OCI-LY3 (cell line): ENCODE measurements at regions not wholly inside any gene's neighbourhood (a gene's known extent, or its start where the extent isn't known, plus 50 kb on each side); places are given as distances from the start of the nearest gene placed in this dataset.

Source experiments
- H2AFZ ChIP-seq: fragments of 200-600, 300-600 bp; shearing (Covaris generic); 2 replicates; pipeline ENCODE4 v1.6.0; 2014; ENCODE audit warnings: antibody characterized with exemption, low read depth, low read length
- H3K27ac ChIP-seq: fragments of 200-600, 300-600 bp; sonication (generic); 2 replicates; pipeline ENCODE4 v1.5.1; 2014; ENCODE audit warnings: mild to moderate bottlenecking, low read length, moderate library complexity, mixed read lengths
- H3K27me3 ChIP-seq: fragments of 200-600, 300-600 bp; sonication (generic); 2 replicates; pipeline ENCODE4 v1.6.1; 2014; ENCODE audit warnings: low read depth, low read length, mixed read lengths
- H3K36me3 ChIP-seq: fragments of 200-600, 300-600 bp; sonication (generic); replicated peaks from 2 replicates; pipeline ENCODE3; 2014; ENCODE audit warnings: low read depth, low read length, mixed read lengths
- H3K4me1 ChIP-seq: fragments of 300-600, 200-600 bp; sonication (generic); 2 replicates; pipeline ENCODE4 v1.6.1; 2014; ENCODE audit warnings: low read length, mixed read lengths
- H3K4me2 ChIP-seq: fragments of 200-600, 300-600 bp; sonication (generic); 2 replicates; pipeline ENCODE4 v1.6.1; 2014; ENCODE audit warnings: low read length, mixed read lengths
- H3K4me3 ChIP-seq: fragments of 300-600, 200-600 bp; sonication (generic); 2 replicates; pipeline ENCODE4 v1.5.1; 2014; ENCODE audit warnings: antibody characterized with exemption, mild to moderate bottlenecking, low read length, moderate library complexity
- H3K79me2 ChIP-seq: fragments of 300-600, 200-600 bp; shearing (Covaris generic); 2 replicates; pipeline ENCODE4 v1.6.1; 2014; ENCODE audit warnings: mild to moderate bottlenecking, low read length, mixed read lengths
- H3K9ac ChIP-seq: fragments of 300-600, 200-600 bp; shearing (Covaris generic); 2 replicates; pipeline ENCODE4 v1.6.0; 2014; ENCODE audit warnings: mild to moderate bottlenecking, low read length, moderate library complexity
- H3K9me3 ChIP-seq: fragments of 200-600, 300-600 bp; shearing (Covaris generic); 2 replicates; pipeline ENCODE4 v1.6.1; 2014; ENCODE audit warnings: low read length, mixed read lengths; ENCODE audit not compliant: insufficient read depth
- H4K20me1 ChIP-seq: fragments of 200-600, 300-600 bp; sonication (generic); 2 replicates; pipeline ENCODE4 v1.6.1; 2016; ENCODE audit warnings: low read length, mixed read lengths; ENCODE audit not compliant: insufficient read depth
- EZH2phosphoT487 ChIP-seq: fragments of 200-600 bp; shearing (Covaris generic); IDR thresholded peaks from 2 replicates; pipeline ENCODE4 v1.6.1; 2018; ENCODE audit warnings: antibody characterized with exemption, mixed run types, low read depth
- TF ChIP-seq, protein P1 (sequence below): fragments of 200-600, 300-600 bp; sonication (generic); IDR thresholded peaks from 2 replicates; pipeline ENCODE4 v1.5.1; 2014; ENCODE audit warnings: antibody characterized with exemption, low read length, low read depth

DNA sequence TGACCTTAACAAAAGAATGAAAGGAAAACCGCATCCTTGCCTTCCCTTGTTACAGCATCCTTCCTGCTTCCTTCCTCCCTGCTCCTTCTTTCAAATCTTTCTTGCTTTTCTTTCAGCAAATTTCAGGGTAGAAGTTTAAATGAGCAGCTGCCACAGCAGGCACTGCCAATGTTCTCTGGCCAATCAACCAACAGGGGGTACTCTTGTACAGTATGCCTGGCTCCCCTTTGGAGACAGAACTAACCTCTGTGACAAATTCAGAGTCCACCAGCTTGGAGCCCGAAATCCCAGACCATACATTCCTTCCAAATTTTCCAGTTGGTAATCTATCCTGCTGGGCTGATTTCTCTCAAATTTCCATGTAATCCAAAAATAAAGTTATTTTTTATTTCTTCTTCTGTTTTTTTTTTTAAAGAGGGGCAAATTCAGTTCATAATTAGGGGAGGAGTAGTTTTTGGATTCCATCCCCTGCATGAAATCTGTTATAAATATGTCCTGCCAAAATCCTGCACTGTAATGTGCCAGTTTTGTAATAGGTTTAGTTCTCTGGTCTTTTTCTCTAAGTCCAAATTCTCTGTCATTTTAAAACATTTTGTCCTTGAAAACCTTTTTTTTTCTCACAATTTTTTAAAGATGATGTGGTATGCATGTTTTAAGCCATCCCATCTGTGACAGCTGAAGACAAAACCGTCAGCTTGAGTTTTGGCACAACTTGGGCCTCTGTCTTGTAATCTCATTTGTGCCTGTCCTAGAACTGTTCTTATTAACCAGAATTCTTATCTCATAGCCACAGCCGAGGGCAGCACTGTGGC lies 610.0 kb upstream of the LMO3 start:
- Histone ChIP-seq H3K4me1 (no peaks in the 10 kb centered on the region), H3K79me2 (no peaks in the 10 kb centered on the region), H3K9ac (no peak overlapping the region), H4K20me1 (no peaks in the 10 kb centered on the region), H3K36me3 (no peaks in the 10 kb centered on the region), H3K27ac (no peak overlapping the region), H3K27me3 (no peaks in the 10 kb centered on the region), H3K4me3 (no peak overlapping the region), H3K4me2 (no peak overlapping the region), H2AFZ (no peak overlapping the region), H3K9me3 (no peaks in the 10 kb centered on the region)
- no peak for TF ChIP-seq EZH2phosphoT487
- TF ChIP-seq, protein P1, sequence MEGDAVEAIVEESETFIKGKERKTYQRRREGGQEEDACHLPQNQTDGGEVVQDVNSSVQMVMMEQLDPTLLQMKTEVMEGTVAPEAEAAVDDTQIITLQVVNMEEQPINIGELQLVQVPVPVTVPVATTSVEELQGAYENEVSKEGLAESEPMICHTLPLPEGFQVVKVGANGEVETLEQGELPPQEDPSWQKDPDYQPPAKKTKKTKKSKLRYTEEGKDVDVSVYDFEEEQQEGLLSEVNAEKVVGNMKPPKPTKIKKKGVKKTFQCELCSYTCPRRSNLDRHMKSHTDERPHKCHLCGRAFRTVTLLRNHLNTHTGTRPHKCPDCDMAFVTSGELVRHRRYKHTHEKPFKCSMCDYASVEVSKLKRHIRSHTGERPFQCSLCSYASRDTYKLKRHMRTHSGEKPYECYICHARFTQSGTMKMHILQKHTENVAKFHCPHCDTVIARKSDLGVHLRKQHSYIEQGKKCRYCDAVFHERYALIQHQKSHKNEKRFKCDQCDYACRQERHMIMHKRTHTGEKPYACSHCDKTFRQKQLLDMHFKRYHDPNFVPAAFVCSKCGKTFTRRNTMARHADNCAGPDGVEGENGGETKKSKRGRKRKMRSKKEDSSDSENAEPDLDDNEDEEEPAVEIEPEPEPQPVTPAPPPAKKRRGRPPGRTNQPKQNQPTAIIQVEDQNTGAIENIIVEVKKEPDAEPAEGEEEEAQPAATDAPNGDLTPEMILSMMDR: peak; percentile 27

DNA sequence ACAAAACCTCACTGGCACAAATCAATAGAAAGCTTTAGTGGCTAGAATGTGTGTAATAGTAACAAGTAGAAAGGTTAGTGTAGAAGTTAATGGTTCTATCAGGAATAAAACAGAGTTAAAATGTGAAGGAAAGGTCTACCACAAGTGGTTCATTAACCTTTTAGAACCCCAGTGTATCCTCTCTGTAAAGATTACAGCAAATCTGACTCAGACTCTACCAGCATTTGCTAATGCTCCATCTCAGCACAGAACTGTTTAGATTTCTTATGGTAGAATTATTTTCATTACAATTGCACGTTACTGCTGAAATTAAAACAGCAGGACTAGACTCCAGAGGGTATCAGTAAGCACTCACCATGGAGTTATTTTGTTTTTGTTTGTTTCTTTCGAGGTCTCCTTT lies 609.0 kb upstream of the LMO3 start:
- no peaks in the 10 kb centered on the region for H3K4me1 ChIP-seq
- no peak overlapping the region for H3K9ac ChIP-seq
- no peaks in the 10 kb centered on the region for H4K20me1 ChIP-seq
- TF ChIP-seq, protein P1: no peak
- no peak overlapping the region for H3K27ac ChIP-seq
- no peaks in the 10 kb centered on the region for H3K79me2 ChIP-seq
- no peak overlapping the region for H3K4me2 ChIP-seq
- no peaks in the 10 kb centered on the region for H3K27me3 ChIP-seq
- no peaks in the 10 kb centered on the region for H3K9me3 ChIP-seq
- no peak overlapping the region for H3K4me3 ChIP-seq
- no peak overlapping the region for H2AFZ ChIP-seq
- H3K36me3 ChIP-seq: no peaks in the 10 kb centered on the region

DNA sequence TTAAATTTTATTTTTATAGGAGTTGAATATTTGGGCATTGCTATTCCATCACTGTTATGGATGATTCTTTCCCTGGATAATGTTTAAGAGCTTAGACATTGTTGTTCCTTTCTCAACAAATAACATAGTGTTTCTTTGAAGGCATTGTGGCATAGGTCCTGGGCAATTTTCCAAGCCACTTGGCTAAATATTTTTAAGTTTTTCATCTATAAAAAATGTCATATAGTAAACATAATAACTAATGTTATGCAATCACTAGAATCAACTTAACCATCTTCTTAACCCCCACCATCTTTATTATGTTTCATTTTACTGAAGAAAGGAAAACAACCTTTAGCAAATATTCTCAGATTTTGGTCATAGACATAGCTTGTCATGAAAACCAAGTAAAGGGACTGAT lies 600.6 kb upstream of the LMO3 start:
- TF ChIP-seq, protein P1: no peak
- TF ChIP-seq EZH2phosphoT487: no peak
- Histone ChIP-seq H2AFZ (no peak overlapping the region), H3K4me1 (no peaks in the 10 kb centered on the region), H3K27me3 (no peaks in the 10 kb centered on the region), H3K9ac (no peak overlapping the region), H3K79me2 (no peaks in the 10 kb centered on the region), H3K4me3 (no peak overlapping the region), H3K4me2 (no peak overlapping the region), H3K36me3 (no peaks in the 10 kb centered on the region), H3K9me3 (no peaks in the 10 kb centered on the region), H4K20me1 (no peaks in the 10 kb centered on the region), H3K27ac (no peak overlapping the region)

DNA sequence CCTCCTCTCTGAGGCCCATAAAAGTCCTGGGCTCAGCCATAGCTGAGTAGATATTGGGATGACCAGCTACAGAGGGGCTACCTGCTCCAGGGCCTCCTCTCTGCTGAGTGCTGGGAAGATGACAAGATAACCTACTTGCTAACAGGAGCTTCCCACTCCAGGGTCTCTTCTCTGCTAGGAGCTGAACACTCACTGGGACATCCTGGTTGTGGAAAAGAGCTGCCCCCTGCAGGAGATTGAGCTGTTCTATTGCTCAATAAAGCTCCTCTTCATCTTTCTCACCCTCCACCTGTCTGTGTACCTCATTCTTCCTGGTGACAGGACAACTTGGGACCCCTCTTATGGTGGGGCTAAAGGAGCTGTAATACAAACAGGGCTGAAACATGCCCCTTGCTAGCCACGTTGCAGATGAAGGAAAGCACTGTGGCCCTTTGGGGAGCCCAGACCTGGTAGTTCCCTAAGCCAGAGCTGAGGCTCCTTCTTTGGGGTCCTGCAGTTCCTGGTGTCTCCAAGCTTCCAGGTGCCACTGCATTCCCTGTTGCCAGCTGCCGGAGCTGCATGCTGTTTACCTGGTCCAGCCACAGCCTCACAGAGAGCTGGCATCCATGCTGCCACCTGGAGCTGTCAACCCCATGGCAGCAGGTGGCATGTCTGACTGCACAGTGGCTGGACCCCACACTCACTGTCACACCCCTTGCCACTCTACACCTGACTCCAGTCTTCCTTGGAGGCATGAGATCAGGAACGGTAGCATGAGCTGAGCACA lies 598.5 kb upstream of the LMO3 start:
- Histone ChIP-seq H3K36me3 (no peaks in the 10 kb centered on the region), H4K20me1 (no peaks in the 10 kb centered on the region), H3K4me1 (no peaks in the 10 kb centered on the region), H3K27ac (no peak overlapping the region), H3K4me2 (no peak overlapping the region), H3K9me3 (no peaks in the 10 kb centered on the region), H3K9ac (no peak overlapping the region), H3K27me3 (no peaks in the 10 kb centered on the region), H3K79me2 (no peaks in the 10 kb centered on the region), H2AFZ (no peak overlapping the region), H3K4me3 (no peak overlapping the region)
- TF ChIP-seq, protein P1: no peak
- TF ChIP-seq EZH2phosphoT487: no peak
